ELR (cell line): ENCODE measurements at regions not wholly inside any gene's neighbourhood (a gene's known extent, or its start where the extent isn't known, plus 50 kb on each side); places are given as distances from the start of the nearest gene placed in this dataset.

Experiments used
- DNase-seq: peaks from one replicate; pipeline ENCODE4 v3.0.0-alpha.2; 2015; ENCODE audit warnings: low read depth

- DNase-seq = no peak
Observed at GRCh38 chr6:23370051-23370450, 756.0 kb upstream of the NRSN1 start.

GRCh38 chr6:23371132-23371915 is 754.7 kb upstream of the NRSN1 start:
- DNase-seq = no peak

GRCh38 chr6:23377830-23378229 is 748.2 kb upstream of the NRSN1 start:
- DNase-seq = no peak

GRCh38 chr6:23380465-23380864 is 745.5 kb upstream of the NRSN1 start:
- no peak for DNase-seq

GRCh38 chr6:23388086-23388783 is 737.8 kb upstream of the NRSN1 start:
- DNase-seq = no peak

- no peak for DNase-seq
Observed at GRCh38 chr6:23389386-23389785, 736.6 kb upstream of the NRSN1 start.

- DNase-seq = no peak
Observed at GRCh38 chr6:23390221-23390620, 735.8 kb upstream of the NRSN1 start.

GRCh38 chr6:23394681-23395080 is 731.3 kb upstream of the NRSN1 start:
- no peak for DNase-seq

- DNase-seq = no peak
Observed at GRCh38 chr6:23395381-23395780, 730.6 kb upstream of the NRSN1 start.

- DNase-seq = no peak
Observed at GRCh38 chr6:23396949-23397348, 729.1 kb upstream of the NRSN1 start.

GRCh38 chr6:23403460-23403859 is 722.6 kb upstream of the NRSN1 start:
- no peak for DNase-seq

- DNase-seq = no peak
Observed at GRCh38 chr6:23409531-23409930, 716.5 kb upstream of the NRSN1 start.

- no peak for DNase-seq
Observed at GRCh38 chr6:23410439-23410838, 715.6 kb upstream of the NRSN1 start.

GRCh38 chr6:23412770-23413169 is 713.2 kb upstream of the NRSN1 start:
- DNase-seq = no peak

- DNase-seq = no peak
Observed at GRCh38 chr6:23413327-23414050, 712.5 kb upstream of the NRSN1 start.

GRCh38 chr6:23414051-23414445 is 712.0 kb upstream of the NRSN1 start:
- peak; percentile 17 for DNase-seq

GRCh38 chr6:23414922-23415321 is 711.1 kb upstream of the NRSN1 start:
- no peak for DNase-seq

GRCh38 chr6:23415819-23416427 is 710.1 kb upstream of the NRSN1 start:
- DNase-seq = no peak

- no peak for DNase-seq
Observed at GRCh38 chr6:23417133-23417532, 708.9 kb upstream of the NRSN1 start.

- DNase-seq = no peak
Observed at GRCh38 chr6:23418095-23418494, 707.9 kb upstream of the NRSN1 start.

- no peak for DNase-seq
Observed at GRCh38 chr6:23419046-23419445, 707.0 kb upstream of the NRSN1 start.

GRCh38 chr6:23420659-23421350 is 705.2 kb upstream of the NRSN1 start:
- DNase-seq = no peak
